ENCODE measurements at regions not wholly inside any gene's neighbourhood (a gene's known extent, or its start where the extent isn't known, plus 50 kb on each side); places are given as distances from the start of the nearest gene placed in this dataset.

- TF ChIP-seq, protein P1, sequence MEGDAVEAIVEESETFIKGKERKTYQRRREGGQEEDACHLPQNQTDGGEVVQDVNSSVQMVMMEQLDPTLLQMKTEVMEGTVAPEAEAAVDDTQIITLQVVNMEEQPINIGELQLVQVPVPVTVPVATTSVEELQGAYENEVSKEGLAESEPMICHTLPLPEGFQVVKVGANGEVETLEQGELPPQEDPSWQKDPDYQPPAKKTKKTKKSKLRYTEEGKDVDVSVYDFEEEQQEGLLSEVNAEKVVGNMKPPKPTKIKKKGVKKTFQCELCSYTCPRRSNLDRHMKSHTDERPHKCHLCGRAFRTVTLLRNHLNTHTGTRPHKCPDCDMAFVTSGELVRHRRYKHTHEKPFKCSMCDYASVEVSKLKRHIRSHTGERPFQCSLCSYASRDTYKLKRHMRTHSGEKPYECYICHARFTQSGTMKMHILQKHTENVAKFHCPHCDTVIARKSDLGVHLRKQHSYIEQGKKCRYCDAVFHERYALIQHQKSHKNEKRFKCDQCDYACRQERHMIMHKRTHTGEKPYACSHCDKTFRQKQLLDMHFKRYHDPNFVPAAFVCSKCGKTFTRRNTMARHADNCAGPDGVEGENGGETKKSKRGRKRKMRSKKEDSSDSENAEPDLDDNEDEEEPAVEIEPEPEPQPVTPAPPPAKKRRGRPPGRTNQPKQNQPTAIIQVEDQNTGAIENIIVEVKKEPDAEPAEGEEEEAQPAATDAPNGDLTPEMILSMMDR (IDR thresholded peaks at IDR 0.05), result no peak
- TF ChIP-seq POLR2AphosphoS5 (IDR thresholded peaks at IDR 0.05; ENCODE audit: insufficient read depth in 1 of 2, low read depth in 1 of 2), result no peak
- TF ChIP-seq POLR2A (IDR thresholded peaks at IDR 0.05), result no peak
- Histone ChIP-seq H3K36me3 (no peaks in the 10 kb centered on the region), H3K4me3 (no peak overlapping the region), H3K9me3 (no peaks in the 10 kb centered on the region), H3K4me1 (no peaks in the 10 kb centered on the region), H3K27me3 (no peaks in the 10 kb centered on the region), H3K27ac (no peak overlapping the region)
- intact Hi-C loops (cut with DNase I), result no loop called here
- peak; percentile 61 to 64 for DNase-seq (ENCODE audit: extremely low spot score in 2 of 2)
These were observed 474.1 kb downstream of the MN1 start for GRCh38 chr22:27327497-27327896.

DNA sequence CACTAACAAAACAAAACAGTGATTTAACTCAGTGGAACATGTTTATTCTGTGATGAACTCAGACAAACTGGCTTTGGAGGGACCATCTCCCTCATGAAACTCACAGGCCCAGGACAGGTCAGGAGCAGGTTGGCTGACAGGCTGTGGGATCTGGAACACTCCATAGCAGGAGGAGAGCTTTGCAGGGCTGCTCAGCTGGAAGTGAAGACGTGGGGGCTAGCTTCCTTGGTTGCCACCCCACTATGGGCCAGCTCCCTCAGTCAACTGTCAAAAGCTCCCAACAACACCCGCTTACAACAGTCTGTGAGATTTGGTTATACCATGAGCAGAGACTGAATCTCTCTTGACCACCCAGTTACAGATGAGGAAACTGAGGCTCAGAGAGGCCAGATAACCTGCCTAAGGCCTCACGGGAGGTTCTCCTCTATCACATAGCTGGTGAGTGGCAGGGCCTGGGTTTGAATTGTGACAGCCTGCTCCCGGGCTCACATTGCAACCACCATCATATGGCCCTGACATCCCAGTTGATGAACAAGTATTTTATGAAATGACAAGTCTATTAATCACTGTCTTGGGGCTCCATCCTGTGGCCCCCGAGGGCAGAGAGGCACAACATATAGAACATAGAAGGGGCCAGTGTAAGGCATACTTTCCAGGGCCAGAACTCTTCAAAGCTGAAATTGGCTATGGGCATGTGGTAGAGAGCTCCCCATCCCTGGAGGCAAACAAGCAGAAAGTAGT is 473.4 kb downstream of the MN1 start:
- Histone ChIP-seq H3K36me3 (no peaks in the 10 kb centered on the region), H3K4me1 (no peaks in the 10 kb centered on the region), H3K27me3 (no peaks in the 10 kb centered on the region), H3K27ac (no peak overlapping the region), H3K9me3 (no peaks in the 10 kb centered on the region), H3K4me3 (no peak overlapping the region)
- intact Hi-C loops (cut with DNase I), result no loop called here
- DNase-seq (ENCODE audit: extremely low spot score in 2 of 2), result peak; percentile 37 to 70
- TF ChIP-seq POLR2AphosphoS5 (IDR thresholded peaks at IDR 0.05; ENCODE audit: insufficient read depth in 1 of 2, low read depth in 1 of 2) (no peak), POLR2A (IDR thresholded peaks at IDR 0.05) (no peak)
- TF ChIP-seq, protein P1 (IDR thresholded peaks at IDR 0.05), result no peak

DNA sequence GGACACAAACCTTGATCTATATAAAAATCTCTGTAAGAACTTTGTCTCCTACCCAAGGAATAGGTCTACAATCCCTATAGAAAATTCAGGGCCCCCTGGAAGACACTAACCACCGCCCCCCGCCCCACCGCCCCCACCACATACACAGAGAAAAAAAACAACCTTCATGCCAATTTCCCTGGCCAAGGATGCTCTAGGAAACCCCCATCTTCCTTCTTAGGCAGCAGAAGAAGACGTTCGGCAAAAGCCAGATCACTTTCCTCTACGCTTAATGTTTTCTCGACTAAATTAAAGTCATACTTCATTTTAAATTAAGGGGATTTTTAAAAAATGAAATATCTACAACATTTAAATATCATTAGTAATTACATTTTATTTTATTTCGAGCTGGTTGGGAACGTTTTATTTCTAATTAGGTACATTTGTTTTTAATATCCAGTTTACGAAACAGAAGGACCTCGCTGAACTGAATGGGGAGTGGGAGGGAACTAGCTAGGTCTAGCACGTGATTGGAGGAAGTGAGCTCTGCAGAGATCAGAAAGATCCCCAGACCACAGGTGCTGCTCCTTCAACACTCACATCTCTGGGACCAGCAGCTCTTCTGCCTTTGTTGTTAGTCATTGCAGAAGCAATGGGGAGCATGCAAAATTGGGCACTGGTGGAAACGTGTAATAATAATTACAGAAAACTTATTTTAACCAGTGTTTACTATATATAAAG is 472.3 kb downstream of the MN1 start:
- Histone ChIP-seq H3K4me3 (no peak overlapping the region), H3K36me3 (no peaks in the 10 kb centered on the region), H3K27ac (no peak overlapping the region), H3K4me1 (no peaks in the 10 kb centered on the region), H3K27me3 (no peaks in the 10 kb centered on the region), H3K9me3 (no peaks in the 10 kb centered on the region)
- intact Hi-C loops (cut with DNase I), result no loop called here
- no peak for TF ChIP-seq POLR2AphosphoS5 (IDR thresholded peaks at IDR 0.05; ENCODE audit: insufficient read depth in 1 of 2, low read depth in 1 of 2)
- TF ChIP-seq POLR2A (IDR thresholded peaks at IDR 0.05), result no peak
- TF ChIP-seq, protein P1 (IDR thresholded peaks at IDR 0.05), result no peak
- peak; percentile 9 to 32 for DNase-seq (ENCODE audit: extremely low spot score in 2 of 2)

- no peaks in the 10 kb centered on the region for H3K27me3 ChIP-seq
- H3K9me3 ChIP-seq, result no peaks in the 10 kb centered on the region
- H3K4me3 ChIP-seq, result no peak overlapping the region
- DNase-seq (ENCODE audit: extremely low spot score in 2 of 2), result peak; percentile 46 to 67
- no peaks in the 10 kb centered on the region for H3K36me3 ChIP-seq
- H3K4me1 ChIP-seq, result no peaks in the 10 kb centered on the region
- TF ChIP-seq POLR2A (IDR thresholded peaks at IDR 0.05) (no peak), POLR2AphosphoS5 (IDR thresholded peaks at IDR 0.05; ENCODE audit: insufficient read depth in 1 of 2, low read depth in 1 of 2) (no peak)
- TF ChIP-seq, protein P1 (IDR thresholded peaks at IDR 0.05), result no peak
- intact Hi-C loops (cut with DNase I), result no loop called here
- H3K27ac ChIP-seq, result no peak overlapping the region
These were observed 471.4 kb downstream of the MN1 start for GRCh38 chr22:27329966-27330645.

Data from vagina (tissue), 2 donors.